ENCODE measurements at regions not wholly inside any gene's neighbourhood (a gene's known extent, or its start where the extent isn't known, plus 50 kb on each side); places are given as distances from the start of the nearest gene placed in this dataset.
"Not testable (repeated sequence)": the region's sequence is repeated elsewhere in the genome, so short reads cannot be mapped to it uniquely, and the experiment has no call there.

DNA sequence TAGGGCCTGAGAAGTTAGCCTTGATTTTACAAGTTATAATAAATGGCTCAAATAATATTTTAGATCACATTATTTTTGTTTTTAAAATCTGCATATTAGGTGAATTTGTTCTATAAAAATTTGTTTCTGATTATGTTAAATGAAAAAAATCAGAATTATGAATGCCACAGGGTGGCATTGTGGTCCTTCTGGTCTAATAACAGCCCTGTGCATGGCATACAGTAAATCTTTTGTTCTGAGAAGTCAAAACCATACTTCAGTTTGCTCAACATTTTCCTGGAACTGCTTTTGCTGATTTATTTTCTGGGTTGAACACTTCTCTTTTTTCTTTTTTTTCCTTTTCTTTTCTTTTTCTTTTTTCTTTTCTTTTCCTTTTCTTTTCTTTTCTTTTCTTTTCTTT lies 101.0 kb upstream of the UBQLN2 start:
- no peaks in the 10 kb centered on the region for H3K4me1 ChIP-seq
- TF ChIP-seq, protein P1, sequence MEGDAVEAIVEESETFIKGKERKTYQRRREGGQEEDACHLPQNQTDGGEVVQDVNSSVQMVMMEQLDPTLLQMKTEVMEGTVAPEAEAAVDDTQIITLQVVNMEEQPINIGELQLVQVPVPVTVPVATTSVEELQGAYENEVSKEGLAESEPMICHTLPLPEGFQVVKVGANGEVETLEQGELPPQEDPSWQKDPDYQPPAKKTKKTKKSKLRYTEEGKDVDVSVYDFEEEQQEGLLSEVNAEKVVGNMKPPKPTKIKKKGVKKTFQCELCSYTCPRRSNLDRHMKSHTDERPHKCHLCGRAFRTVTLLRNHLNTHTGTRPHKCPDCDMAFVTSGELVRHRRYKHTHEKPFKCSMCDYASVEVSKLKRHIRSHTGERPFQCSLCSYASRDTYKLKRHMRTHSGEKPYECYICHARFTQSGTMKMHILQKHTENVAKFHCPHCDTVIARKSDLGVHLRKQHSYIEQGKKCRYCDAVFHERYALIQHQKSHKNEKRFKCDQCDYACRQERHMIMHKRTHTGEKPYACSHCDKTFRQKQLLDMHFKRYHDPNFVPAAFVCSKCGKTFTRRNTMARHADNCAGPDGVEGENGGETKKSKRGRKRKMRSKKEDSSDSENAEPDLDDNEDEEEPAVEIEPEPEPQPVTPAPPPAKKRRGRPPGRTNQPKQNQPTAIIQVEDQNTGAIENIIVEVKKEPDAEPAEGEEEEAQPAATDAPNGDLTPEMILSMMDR (IDR thresholded peaks at IDR 0.05), result no peak
- no peaks in the 10 kb centered on the region for H3K27me3 ChIP-seq
- no peaks in the 10 kb centered on the region for H3K36me3 ChIP-seq
- peaks cover 0 to 11% (median 0%) of the 10 kb centered on the region in 3 donors for H3K9me3 ChIP-seq
- no peak overlapping the region for H3K27ac ChIP-seq
- intact Hi-C loops (cut with DNase I; ENCODE audit: low total_unique reads), result no loop called here
- H3K4me3 ChIP-seq, result no peak overlapping the region
- no peak for DNase-seq

DNA sequence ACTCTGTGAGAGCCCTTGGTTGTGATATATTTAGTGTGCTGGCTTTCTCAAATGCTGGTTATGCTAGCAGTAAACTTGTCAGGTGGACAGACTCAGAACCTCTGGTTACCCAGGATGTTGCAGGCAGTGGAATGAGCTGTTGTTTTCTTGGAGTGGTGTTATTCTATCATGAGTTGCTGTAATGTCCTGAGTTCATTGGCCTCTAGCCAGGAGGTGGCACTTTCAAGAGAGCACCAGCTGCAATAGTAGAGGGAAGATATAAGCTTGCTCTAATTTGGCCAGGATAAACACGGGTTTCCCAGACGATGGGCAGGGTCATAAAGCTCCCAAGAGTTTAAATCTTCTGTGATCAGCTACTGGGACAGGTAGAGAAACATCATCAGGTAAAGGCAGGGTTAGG lies 95.0 kb upstream of the UBQLN2 start:
- H3K4me1 ChIP-seq, result no peaks in the 10 kb centered on the region
- intact Hi-C loops (cut with DNase I; ENCODE audit: low total_unique reads), result no loop called here
- DNase-seq, result no peak
- TF ChIP-seq, protein P1 (IDR thresholded peaks at IDR 0.05), result no peak
- H3K36me3 ChIP-seq, result no peaks in the 10 kb centered on the region
- no peak overlapping the region for H3K27ac ChIP-seq
- H3K4me3 ChIP-seq, result no peak overlapping the region
- no peaks in the 10 kb centered on the region for H3K9me3 ChIP-seq
- no peaks in the 10 kb centered on the region for H3K27me3 ChIP-seq

DNA sequence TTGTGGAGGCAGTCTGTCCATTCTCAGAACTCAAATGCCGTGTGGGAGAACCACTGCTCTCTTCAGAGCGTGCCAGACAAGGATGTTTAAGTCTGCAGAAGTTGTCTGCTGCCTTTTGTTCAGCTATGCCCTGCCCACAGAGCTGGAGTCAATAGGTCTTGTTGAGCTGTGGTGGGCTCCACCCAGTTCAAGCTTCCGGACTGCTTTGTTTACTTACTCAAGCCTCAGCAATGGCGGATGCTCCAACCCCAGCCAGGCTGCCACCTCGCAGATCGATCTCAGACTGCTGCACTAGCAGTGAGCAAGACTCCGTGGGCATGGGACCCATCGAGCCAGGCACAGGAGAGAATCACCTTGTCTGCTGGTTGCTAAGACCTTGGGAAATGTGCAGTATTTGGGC lies 68.5 kb upstream of the UBQLN2 start:
- H3K4me1 ChIP-seq; H3K27ac ChIP-seq; H3K27me3 ChIP-seq; H3K4me3 ChIP-seq; DNase-seq; H3K36me3 ChIP-seq; intact Hi-C loops (cut with DNase I; ENCODE audit: low total_unique reads): not testable (repeated sequence)
- H3K9me3 ChIP-seq, result peaks cover 0 to 19% (median 16%) of the 10 kb centered on the region in 3 donors

DNA sequence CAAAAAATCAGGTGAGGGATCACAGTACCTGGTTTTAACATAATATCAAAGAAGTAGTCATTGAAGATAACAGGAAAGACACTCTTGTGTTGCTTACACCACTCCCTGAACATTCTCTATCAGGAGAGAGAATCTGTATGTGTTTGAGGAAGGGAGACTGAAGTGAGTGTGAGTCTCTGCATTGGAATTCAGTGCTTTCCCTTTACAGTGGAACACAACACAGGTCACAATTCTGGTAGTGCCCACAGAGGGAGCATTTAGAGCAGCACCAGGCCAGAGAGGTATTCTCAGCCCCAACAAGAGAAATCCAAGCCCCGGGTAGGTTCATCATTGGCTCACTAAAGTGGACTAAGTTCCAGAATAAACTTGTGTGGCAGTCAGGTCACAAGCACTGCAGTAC lies 64.7 kb upstream of the UBQLN2 start:
- Histone ChIP-seq H3K4me3 (no peak overlapping the region), H3K9me3 (peaks cover 0 to 11% (median 5%) of the 10 kb centered on the region in 3 donors), H3K36me3 (no peaks in the 10 kb centered on the region), H3K4me1 (no peaks in the 10 kb centered on the region), H3K27ac (no peak overlapping the region), H3K27me3 (no peaks in the 10 kb centered on the region)
- TF ChIP-seq, protein P1 (IDR thresholded peaks at IDR 0.05), result no peak
- DNase-seq, result no peak
- intact Hi-C loops (cut with DNase I; ENCODE audit: low total_unique reads), result no loop called here

DNA sequence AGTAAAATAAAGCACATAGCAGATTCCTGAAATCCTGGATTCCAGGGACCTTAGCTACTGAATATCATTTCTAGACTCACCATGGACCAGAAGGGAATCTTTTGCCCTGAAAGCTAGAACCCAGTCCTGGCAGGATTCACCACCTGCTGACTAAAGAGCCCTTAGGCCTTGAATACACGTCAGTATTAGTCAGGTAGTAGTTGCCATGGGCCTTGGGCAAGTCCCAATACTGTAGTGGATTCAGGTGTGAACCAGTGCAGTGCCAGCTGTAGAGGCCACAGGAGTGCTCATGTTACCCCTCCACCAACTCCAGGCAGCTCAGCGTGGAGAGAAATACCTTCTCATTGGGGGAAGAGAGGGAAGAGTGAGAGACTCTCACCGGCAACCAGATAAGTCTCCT lies 64.1 kb upstream of the UBQLN2 start:
- no peak overlapping the region for H3K27ac ChIP-seq
- peaks cover 0 to 9% (median 5%) of the 10 kb centered on the region in 3 donors for H3K9me3 ChIP-seq
- TF ChIP-seq, protein P1 (IDR thresholded peaks at IDR 0.05), result no peak
- no peaks in the 10 kb centered on the region for H3K36me3 ChIP-seq
- intact Hi-C loops (cut with DNase I; ENCODE audit: low total_unique reads), result no loop called here
- no peaks in the 10 kb centered on the region for H3K4me1 ChIP-seq
- no peaks in the 10 kb centered on the region for H3K27me3 ChIP-seq
- H3K4me3 ChIP-seq, result no peak overlapping the region
- no peak for DNase-seq

DNA sequence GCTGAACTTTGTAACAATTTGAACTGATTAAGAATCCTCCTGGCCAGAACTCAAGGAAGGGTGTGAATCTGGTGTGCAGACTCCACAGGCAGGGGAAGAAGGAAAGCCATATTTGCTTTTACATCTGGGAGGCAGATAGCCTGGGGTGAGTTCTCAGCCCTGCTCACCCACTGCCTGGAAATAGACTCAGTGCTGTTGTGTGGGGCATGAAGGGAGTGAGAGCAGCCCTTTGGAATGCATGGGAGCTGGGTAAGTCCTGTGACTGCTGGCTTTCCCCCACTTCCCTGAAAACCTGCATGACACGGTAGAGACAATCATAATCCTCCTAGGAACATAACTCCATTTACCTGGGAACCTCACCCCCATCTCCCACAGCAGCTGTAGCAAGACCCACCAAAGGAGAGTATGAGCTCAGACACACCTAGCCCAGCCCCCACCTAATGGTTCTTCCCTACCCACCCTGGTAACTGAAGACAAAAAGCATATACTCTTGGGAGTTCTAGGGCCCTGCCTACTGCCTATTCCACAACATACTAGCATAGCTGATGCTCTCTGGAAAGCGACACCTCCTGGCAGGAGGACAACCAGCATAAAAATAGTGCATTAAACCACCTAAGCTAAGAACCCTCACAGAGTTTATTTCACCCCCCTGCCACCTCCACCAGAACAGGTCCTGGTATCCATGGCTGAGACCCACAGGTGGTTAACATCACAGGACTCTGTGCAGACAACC lies 59.3 kb upstream of the UBQLN2 start:
- TF ChIP-seq, protein P1 (IDR thresholded peaks at IDR 0.05), result no peak
- no peak overlapping the region for H3K27ac ChIP-seq
- H3K27me3 ChIP-seq, result no peaks in the 10 kb centered on the region
- peaks cover 0 to 19% (median 11%) of the 10 kb centered on the region in 3 donors for H3K9me3 ChIP-seq
- no peaks in the 10 kb centered on the region for H3K36me3 ChIP-seq
- intact Hi-C loops (cut with DNase I; ENCODE audit: low total_unique reads), result no loop called here
- no peaks in the 10 kb centered on the region for H3K4me1 ChIP-seq
- DNase-seq, result no peak
- H3K4me3 ChIP-seq, result no peak overlapping the region
